HG03139 (cell line): ENCODE measurements at regions not wholly inside any gene's neighbourhood (a gene's known extent, or its start where the extent isn't known, plus 50 kb on each side); places are given as distances from the start of the nearest gene placed in this dataset.

Source experiments
- ATAC-seq: cut with Tn5 transposase; IDR thresholded peaks from one replicate; pipeline ENCODE4 v1.9.1; 2021; ENCODE audit not compliant: unreplicated experiment

GRCh38 chr2:180482696-180483095 is 475.6 kb upstream of the CWC22 start:
- no peak for ATAC-seq

- ATAC-seq, result no peak
These were observed 474.9 kb upstream of the CWC22 start for GRCh38 chr2:180481998-180482397.

GRCh38 chr2:180478883-180479282 is 471.8 kb upstream of the CWC22 start:
- no peak for ATAC-seq

- no peak for ATAC-seq
These were observed 467.6 kb upstream of the CWC22 start for GRCh38 chr2:180474716-180475115.

- no peak for ATAC-seq
These were observed 466.4 kb upstream of the CWC22 start for GRCh38 chr2:180473456-180473855.

- no peak for ATAC-seq
These were observed 465.0 kb upstream of the CWC22 start for GRCh38 chr2:180472133-180472532.

- no peak for ATAC-seq
These were observed 456.5 kb upstream of the CWC22 start for GRCh38 chr2:180463608-180464007.

GRCh38 chr2:180461761-180462160 is 454.7 kb upstream of the CWC22 start:
- no peak for ATAC-seq

- ATAC-seq, result no peak
These were observed 449.7 kb upstream of the CWC22 start for GRCh38 chr2:180456801-180457200.

- no peak for ATAC-seq
These were observed 443.7 kb upstream of the CWC22 start for GRCh38 chr2:180450841-180451240.

- no peak for ATAC-seq
These were observed 442.2 kb upstream of the CWC22 start for GRCh38 chr2:180449171-180449915.

- ATAC-seq, result no peak
These were observed 439.4 kb upstream of the CWC22 start for GRCh38 chr2:180446492-180446891.

- no peak for ATAC-seq
These were observed 436.8 kb upstream of the CWC22 start for GRCh38 chr2:180443888-180444287.

- ATAC-seq, result no peak
These were observed 436.0 kb upstream of the CWC22 start for GRCh38 chr2:180442860-180443644.

- no peak for ATAC-seq
These were observed 412.1 kb upstream of the CWC22 start for GRCh38 chr2:180419212-180419611.

GRCh38 chr2:180416627-180417026 is 409.5 kb upstream of the CWC22 start:
- no peak for ATAC-seq

GRCh38 chr2:180413336-180413735 is 406.2 kb upstream of the CWC22 start:
- ATAC-seq, result no peak

GRCh38 chr2:180412219-180412618 is 405.1 kb upstream of the CWC22 start:
- ATAC-seq, result no peak

- peak; percentile 80 for ATAC-seq
These were observed 404.6 kb upstream of the CWC22 start for GRCh38 chr2:180411661-180412060.

GRCh38 chr2:180406687-180407086 is 399.6 kb upstream of the CWC22 start:
- ATAC-seq, result no peak

GRCh38 chr2:180405520-180405919 is 398.4 kb upstream of the CWC22 start:
- ATAC-seq, result no peak

- ATAC-seq, result no peak
These were observed 387.2 kb upstream of the CWC22 start for GRCh38 chr2:180394305-180394704.
